ENCODE measurements at regions not wholly inside any gene's neighbourhood (a gene's known extent, or its start where the extent isn't known, plus 50 kb on each side); places are given as distances from the start of the nearest gene placed in this dataset.
"Not testable (repeated sequence)": the region's sequence is repeated elsewhere in the genome, so short reads cannot be mapped to it uniquely, and the experiment has no call there.

DNA sequence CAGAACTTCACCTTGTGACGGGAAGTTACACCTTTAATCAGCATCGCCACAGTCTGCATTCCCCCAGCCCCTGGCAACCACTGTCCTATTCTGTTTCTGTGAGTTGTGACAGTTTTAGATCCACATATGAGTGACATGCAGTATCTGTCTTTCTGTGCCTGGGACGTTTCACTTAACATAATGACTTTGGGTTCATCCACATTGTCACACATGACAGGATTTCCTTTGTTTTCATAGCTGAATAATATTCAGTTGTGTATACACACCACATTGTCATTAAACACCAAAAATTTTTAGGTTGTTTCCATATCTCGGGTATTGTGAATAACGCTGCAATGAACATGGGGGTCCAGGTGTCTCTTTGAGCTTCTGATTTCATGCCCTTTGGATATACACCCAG lies 62.6 kb upstream of the BDH1 start:
- H3K4me3 ChIP-seq (ENCODE audit: low read depth, low read length); H3K27ac ChIP-seq (ENCODE audit: extremely low read depth, low read depth, low read length); H3K9me3 ChIP-seq (ENCODE audit: control insufficient read depth, insufficient read depth, low read depth, low read length); CTCF ChIA-PET; POLR2A ChIA-PET; H3K4me1 ChIP-seq (ENCODE audit: control insufficient read depth, insufficient read depth, low read length): not testable (repeated sequence)
- H3K36me3 ChIP-seq (ENCODE audit: control insufficient read depth in 2 of 2, insufficient read depth in 1 of 2, low read length in 2 of 2) = peaks cover 0 to 76% of the 10 kb centered on the region in 2 experiments; a peak in 1 of 3 replicates

DNA sequence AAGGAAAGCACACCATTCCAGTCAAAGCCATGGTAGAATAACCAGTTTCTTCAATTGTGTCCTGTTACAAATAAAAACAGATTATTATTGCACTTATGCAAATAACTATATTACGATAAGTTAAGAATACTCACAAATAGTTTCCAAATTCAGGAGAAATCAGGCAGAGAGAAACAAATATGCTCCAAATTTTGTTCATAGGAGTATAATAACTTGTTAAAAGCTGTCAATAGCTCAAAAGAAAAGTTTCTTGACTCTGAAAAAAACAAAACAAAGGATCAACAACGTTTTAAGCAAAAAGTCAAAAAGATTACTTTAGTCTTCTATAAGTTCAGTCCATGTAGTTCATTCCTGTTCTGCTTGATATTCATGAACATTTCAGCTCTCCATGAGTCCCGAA lies 59.7 kb upstream of the BDH1 start:
- Histone ChIP-seq H3K27ac (ENCODE audit: extremely low read depth, low read depth, low read length) (no peak overlapping the region), H3K36me3 (ENCODE audit: control insufficient read depth in 2 of 2, insufficient read depth in 1 of 2, low read length in 2 of 2) (peaks cover 4 to 91% of the 10 kb centered on the region in 2 experiments; a peak in 2 of 3 replicates), H3K4me1 (ENCODE audit: control insufficient read depth, insufficient read depth, low read length) (no peaks in the 10 kb centered on the region), H3K4me3 (ENCODE audit: low read depth, low read length) (no peak overlapping the region), H3K9me3 (ENCODE audit: control insufficient read depth, insufficient read depth, low read depth, low read length) (no peaks in the 10 kb centered on the region)
- POLR2A ChIA-PET = no interaction called here
- TF ChIP-seq ZNF2 (tag by site-specific recombination; IDR thresholded peaks at IDR 0.05) (no peak), ZNF654 (tag by site-specific recombination; IDR thresholded peaks at IDR 0.05; ENCODE audit: low read depth) (no peak), MZF1 (tag by site-specific recombination; IDR thresholded peaks at IDR 0.05; ENCODE audit: borderline replicate concordance) (no peak), ZNF10 (tag by site-specific recombination; IDR thresholded peaks at IDR 0.05) (no peak), ZNF214 (tag by site-specific recombination; IDR thresholded peaks at IDR 0.05; ENCODE audit: borderline replicate concordance) (no peak), SETDB1 (IDR thresholded peaks at IDR 0.05; ENCODE audit: insufficient read length, low read length) (peak; percentile 89), ZBTB48 (tag by site-specific recombination; IDR thresholded peaks at IDR 0.05) (no peak)
- CTCF ChIA-PET = interaction anchor here (1.2 to 1.9 kb wide), 2 partner anchors 16 to 18 kb away, joined by 4 to 6 read pairs; no protein-coding TSS in a partner anchor

DNA sequence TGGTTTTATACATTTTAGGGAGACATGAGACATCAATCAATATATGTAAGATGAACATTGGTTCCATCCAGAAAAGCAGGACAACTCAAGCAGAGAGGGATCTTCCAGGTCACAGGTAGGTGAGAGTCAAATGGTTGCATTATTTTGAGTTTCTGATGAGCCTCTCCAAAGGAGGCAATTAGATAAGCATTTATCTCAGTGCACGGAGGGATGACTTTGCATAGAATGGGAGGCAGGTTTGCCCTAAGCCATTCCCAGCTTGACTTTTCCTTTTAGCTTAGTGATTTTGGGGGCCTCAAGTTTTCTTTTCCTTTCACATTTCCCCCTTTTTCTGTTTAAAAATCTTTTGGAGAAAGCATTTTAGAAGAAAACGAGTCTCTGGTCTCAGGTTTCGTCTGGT lies 58.4 kb upstream of the BDH1 start:
- H3K4me1 ChIP-seq (ENCODE audit: control insufficient read depth, insufficient read depth, low read length); POLR2A ChIA-PET; H3K9me3 ChIP-seq (ENCODE audit: control insufficient read depth, insufficient read depth, low read depth, low read length); CTCF ChIA-PET; H3K27ac ChIP-seq (ENCODE audit: extremely low read depth, low read depth, low read length); H3K4me3 ChIP-seq (ENCODE audit: low read depth, low read length): not testable (repeated sequence)
- peaks cover 12 to 89% of the 10 kb centered on the region in 2 experiments; a peak in 2 of 3 replicates for H3K36me3 ChIP-seq (ENCODE audit: control insufficient read depth in 2 of 2, insufficient read depth in 1 of 2, low read length in 2 of 2)

DNA sequence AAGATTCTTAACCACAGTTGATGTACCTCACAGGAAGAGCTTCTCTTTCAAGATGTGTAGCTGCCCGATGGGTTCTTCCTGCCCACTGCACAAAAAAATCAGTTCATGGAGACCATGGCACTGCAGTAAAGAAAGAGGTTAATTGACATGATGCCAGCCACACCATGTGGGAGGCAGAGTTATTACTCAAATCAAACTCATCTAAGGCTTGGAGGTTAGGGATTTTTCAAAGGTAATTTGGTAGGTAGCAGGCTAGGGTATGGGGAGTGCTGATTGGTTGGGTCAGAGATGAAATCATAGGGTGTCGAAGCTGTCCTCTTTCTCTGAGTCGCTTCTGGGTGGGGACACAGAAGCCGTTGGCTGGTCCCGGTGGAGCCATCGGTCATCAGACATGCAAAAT lies 57.4 kb upstream of the BDH1 start:
- Histone ChIP-seq H3K36me3 (ENCODE audit: control insufficient read depth in 2 of 2, insufficient read depth in 1 of 2, low read length in 2 of 2) (peaks cover 12 to 89% of the 10 kb centered on the region in 2 experiments; a peak in 2 of 3 replicates), H3K27ac (ENCODE audit: extremely low read depth, low read depth, low read length) (no peak overlapping the region), H3K4me1 (ENCODE audit: control insufficient read depth, insufficient read depth, low read length) (no peaks in the 10 kb centered on the region), H3K4me3 (ENCODE audit: low read depth, low read length) (no peak overlapping the region), H3K9me3 (ENCODE audit: control insufficient read depth, insufficient read depth, low read depth, low read length) (no peaks in the 10 kb centered on the region)
- no peak for TF ChIP-seq MYNN (tag by site-specific recombination; IDR thresholded peaks at IDR 0.05; ENCODE audit: borderline replicate concordance)
- no peak for TF ChIP-seq ZFP69B (tag by site-specific recombination; IDR thresholded peaks at IDR 0.05)
- no peak for TF ChIP-seq ZNF510 (tag by site-specific recombination; IDR thresholded peaks at IDR 0.05; ENCODE audit: insufficient replicate concordance)
- TF ChIP-seq ZFHX2 (tag by site-specific recombination; conservative IDR thresholded peaks at IDR 0.05) = no peak
- no peak for TF ChIP-seq ZNF16 (tag by site-specific recombination; IDR thresholded peaks at IDR 0.05; ENCODE audit: low read depth)
- no peak for TF ChIP-seq ZNF266 (tag by site-specific recombination; IDR thresholded peaks at IDR 0.05; ENCODE audit: low read depth)
- no peak for TF ChIP-seq HOXC10 (CRISPR knock-in tag; IDR thresholded peaks at IDR 0.05)
- TF ChIP-seq ZNF792 (tag by site-specific recombination; IDR thresholded peaks at IDR 0.05) = no peak
- no peak for TF ChIP-seq ZNF843 (tag by site-specific recombination; IDR thresholded peaks at IDR 0.05)
- TF ChIP-seq, protein P1, sequence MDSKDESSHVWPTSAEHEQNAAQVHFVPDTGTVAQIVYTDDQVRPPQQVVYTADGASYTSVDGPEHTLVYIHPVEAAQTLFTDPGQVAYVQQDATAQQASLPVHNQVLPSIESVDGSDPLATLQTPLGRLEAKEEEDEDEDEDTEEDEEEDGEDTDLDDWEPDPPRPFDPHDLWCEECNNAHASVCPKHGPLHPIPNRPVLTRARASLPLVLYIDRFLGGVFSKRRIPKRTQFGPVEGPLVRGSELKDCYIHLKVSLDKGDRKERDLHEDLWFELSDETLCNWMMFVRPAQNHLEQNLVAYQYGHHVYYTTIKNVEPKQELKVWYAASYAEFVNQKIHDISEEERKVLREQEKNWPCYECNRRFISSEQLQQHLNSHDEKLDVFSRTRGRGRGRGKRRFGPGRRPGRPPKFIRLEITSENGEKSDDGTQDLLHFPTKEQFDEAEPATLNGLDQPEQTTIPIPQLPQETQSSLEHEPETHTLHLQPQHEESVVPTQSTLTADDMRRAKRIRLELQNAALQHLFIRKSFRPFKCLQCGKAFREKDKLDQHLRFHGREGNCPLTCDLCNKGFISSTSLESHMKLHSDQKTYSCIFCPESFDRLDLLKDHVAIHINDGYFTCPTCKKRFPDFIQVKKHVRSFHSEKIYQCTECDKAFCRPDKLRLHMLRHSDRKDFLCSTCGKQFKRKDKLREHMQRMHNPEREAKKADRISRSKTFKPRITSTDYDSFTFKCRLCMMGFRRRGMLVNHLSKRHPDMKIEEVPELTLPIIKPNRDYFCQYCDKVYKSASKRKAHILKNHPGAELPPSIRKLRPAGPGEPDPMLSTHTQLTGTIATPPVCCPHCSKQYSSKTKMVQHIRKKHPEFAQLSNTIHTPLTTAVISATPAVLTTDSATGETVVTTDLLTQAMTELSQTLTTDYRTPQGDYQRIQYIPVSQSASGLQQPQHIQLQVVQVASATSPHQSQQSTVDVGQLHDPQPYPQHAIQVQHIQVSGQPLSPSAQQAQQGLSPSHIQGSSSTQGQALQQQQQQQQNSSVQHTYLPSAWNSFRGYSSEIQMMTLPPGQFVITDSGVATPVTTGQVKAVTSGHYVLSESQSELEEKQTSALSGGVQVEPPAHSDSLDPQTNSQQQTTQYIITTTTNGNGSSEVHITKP (tag by site-specific recombination; IDR thresholded peaks at IDR 0.05) = no peak
- no peak for TF ChIP-seq ZNF549 (tag by site-specific recombination; IDR thresholded peaks at IDR 0.05)
- TF ChIP-seq, protein P2, sequence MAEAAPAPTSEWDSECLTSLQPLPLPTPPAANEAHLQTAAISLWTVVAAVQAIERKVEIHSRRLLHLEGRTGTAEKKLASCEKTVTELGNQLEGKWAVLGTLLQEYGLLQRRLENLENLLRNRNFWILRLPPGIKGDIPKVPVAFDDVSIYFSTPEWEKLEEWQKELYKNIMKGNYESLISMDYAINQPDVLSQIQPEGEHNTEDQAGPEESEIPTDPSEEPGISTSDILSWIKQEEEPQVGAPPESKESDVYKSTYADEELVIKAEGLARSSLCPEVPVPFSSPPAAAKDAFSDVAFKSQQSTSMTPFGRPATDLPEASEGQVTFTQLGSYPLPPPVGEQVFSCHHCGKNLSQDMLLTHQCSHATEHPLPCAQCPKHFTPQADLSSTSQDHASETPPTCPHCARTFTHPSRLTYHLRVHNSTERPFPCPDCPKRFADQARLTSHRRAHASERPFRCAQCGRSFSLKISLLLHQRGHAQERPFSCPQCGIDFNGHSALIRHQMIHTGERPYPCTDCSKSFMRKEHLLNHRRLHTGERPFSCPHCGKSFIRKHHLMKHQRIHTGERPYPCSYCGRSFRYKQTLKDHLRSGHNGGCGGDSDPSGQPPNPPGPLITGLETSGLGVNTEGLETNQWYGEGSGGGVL (tag by site-specific recombination; IDR thresholded peaks at IDR 0.05) = no peak
- TF ChIP-seq SP2 (tag by site-specific recombination; IDR thresholded peaks at IDR 0.05) = no peak
- TF ChIP-seq ZBTB1 (tag by site-specific recombination; IDR thresholded peaks at IDR 0.05) = no peak
- ChIA-PET POLR2A (no interaction called here), CTCF (no interaction called here)
